Upper lobe of right lung (tissue), 1 donor: ENCODE measurements at regions not wholly inside any gene's neighbourhood (a gene's known extent, or its start where the extent isn't known, plus 50 kb on each side); places are given as distances from the start of the nearest gene placed in this dataset.

Experiments used
- ATAC-seq: fragments of 200-7000 bp; cut with Tn5 transposase; one replicate; pipeline ENCODE4 v1.9.1; 2020; ENCODE audit warnings: mild to moderate bottlenecking, moderate library complexity
- DNase-seq: peaks from one replicate; pipeline ENCODE4 v3.0.0-alpha.2; 2020
- H3K27ac ChIP-seq: fragments of 200-600 bp; one replicate; pipeline ENCODE4 v1.8.0; 2022
- H3K27me3 ChIP-seq: fragments of 200-600 bp; one replicate; pipeline ENCODE4 v1.8.0; 2022; ENCODE audit warnings: mild to moderate bottlenecking
- H3K36me3 ChIP-seq: fragments of 200-600 bp; one replicate; pipeline ENCODE4 v1.8.0; 2022
- H3K4me1 ChIP-seq: fragments of 200-600 bp; one replicate; pipeline ENCODE4 v1.8.0; 2022
- H3K4me3 ChIP-seq: fragments of 200-600 bp; one replicate; pipeline ENCODE4 v1.8.0; 2022; ENCODE audit warnings: mild to moderate bottlenecking
- H3K9me3 ChIP-seq: fragments of 200-600 bp; one replicate; pipeline ENCODE4 v1.8.0; 2022
- intact Hi-C: fragments of 100-400 bp; cut with DNase I; formaldehyde crosslinking; loops from one replicate; pipeline ENCODE4 v1.11.0; 2022
- TF ChIP-seq, protein P1 (sequence below): fragments of 200-600 bp; IDR thresholded peaks from one replicate; pipeline ENCODE4 v1.8.0; 2022; ENCODE audit warnings: antibody characterized with exemption
- donor health status: DM: no; HTN: yes; CAD: no; lungs with severe emphysema.

DNA sequence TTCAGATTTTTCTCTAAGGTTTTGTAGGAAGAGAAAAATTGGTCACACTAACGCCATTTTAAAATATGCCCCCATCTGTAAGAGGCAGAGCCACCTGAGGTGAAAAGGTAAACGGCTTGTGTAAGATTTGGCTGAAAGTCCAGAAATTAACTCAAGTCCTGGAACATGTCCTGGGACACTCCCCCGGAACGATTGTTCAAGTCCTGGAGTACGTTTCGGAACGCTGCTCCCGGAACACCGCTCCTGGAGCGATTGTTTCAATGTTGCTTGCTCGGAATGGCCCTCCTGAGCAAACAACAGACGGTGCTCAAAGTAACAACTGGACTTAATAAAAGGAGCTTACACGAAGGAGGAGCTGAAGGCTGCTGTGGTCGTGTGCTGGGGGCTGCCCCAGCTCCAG, 796.5 kb upstream of the SLIT2 start:
- H3K27ac ChIP-seq: no peak overlapping the region
- intact Hi-C loops: no loop called here
- ATAC-seq (no peak), DNase-seq (no peak)
- TF ChIP-seq, protein P1, sequence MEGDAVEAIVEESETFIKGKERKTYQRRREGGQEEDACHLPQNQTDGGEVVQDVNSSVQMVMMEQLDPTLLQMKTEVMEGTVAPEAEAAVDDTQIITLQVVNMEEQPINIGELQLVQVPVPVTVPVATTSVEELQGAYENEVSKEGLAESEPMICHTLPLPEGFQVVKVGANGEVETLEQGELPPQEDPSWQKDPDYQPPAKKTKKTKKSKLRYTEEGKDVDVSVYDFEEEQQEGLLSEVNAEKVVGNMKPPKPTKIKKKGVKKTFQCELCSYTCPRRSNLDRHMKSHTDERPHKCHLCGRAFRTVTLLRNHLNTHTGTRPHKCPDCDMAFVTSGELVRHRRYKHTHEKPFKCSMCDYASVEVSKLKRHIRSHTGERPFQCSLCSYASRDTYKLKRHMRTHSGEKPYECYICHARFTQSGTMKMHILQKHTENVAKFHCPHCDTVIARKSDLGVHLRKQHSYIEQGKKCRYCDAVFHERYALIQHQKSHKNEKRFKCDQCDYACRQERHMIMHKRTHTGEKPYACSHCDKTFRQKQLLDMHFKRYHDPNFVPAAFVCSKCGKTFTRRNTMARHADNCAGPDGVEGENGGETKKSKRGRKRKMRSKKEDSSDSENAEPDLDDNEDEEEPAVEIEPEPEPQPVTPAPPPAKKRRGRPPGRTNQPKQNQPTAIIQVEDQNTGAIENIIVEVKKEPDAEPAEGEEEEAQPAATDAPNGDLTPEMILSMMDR: no peak
- H3K4me1 ChIP-seq: no peaks in the 10 kb centered on the region
- no peaks in the 10 kb centered on the region for H3K9me3 ChIP-seq
- H3K27me3 ChIP-seq: no peaks in the 10 kb centered on the region
- H3K4me3 ChIP-seq: no peak overlapping the region
- H3K36me3 ChIP-seq: no peaks in the 10 kb centered on the region

DNA sequence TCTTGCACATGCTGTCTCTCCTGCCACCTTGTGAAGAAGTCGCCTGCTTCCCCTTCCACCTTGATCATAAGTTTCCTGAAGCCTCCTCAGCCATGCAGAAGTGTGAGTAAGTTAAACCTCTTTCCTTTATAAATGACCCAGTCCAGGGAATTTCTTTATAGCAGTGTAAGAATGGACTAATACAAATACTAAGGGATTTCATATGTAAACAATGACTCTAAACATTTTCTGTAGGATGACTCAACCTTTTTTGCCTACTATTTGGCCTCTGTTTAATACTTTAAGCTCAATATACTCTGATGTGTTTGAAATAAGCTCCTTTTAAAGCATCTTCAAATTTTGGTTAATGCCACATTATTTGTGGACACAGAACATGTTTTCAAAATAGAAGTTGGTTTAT, 813.5 kb upstream of the SLIT2 start:
- H3K4me3 ChIP-seq: no peak overlapping the region
- ATAC-seq: no peak
- no peaks in the 10 kb centered on the region for H3K36me3 ChIP-seq
- intact Hi-C loops: no loop called here
- TF ChIP-seq, protein P1: no peak
- H3K27me3 ChIP-seq: no peaks in the 10 kb centered on the region
- no peak for DNase-seq
- H3K27ac ChIP-seq: no peak overlapping the region
- no peaks in the 10 kb centered on the region for H3K9me3 ChIP-seq
- H3K4me1 ChIP-seq: no peaks in the 10 kb centered on the region

DNA sequence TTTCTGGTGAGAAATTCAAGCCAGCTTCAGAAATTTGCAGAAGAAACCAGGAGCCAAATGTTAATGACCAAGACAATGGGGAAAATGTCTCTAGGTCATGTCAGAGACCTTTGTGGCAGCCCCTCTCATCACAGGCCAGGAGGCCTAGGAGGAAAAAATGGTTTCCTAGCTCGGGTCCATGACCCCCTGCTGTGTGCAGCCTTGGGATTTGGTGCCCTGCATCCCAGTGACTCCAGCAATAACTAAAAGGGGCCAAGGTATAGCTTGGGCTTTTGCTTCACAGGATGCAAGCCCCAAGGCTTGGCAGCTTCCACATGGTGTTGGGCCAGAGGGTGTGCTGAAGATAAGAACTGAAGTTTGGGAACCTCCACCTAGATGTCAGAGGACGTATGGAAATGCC, 814.7 kb upstream of the SLIT2 start:
- no peaks in the 10 kb centered on the region for H3K36me3 ChIP-seq
- no peak overlapping the region for H3K27ac ChIP-seq
- TF ChIP-seq, protein P1: no peak

DNA sequence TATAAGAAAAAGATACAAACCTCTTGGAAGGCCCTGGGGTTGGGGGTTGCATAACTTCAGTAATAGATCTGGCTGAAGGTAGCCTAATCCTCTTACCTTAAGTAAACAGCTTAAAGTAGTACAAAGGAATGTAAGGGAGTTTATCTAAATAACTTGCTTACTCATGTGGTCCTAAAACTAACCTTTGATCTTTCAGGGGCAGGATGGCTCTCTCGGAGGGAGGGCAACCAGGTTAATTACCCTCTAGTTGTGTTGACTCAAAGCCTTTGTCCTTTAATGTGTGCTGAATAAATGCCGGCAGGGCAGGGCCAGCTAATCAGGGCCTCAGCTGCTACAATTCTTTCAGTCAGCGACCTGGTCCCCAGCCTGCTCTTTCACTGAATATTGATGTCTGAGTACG, 822.0 kb upstream of the SLIT2 start:
- DNase-seq: no peak
- Histone ChIP-seq H3K9me3 (no peaks in the 10 kb centered on the region), H3K4me1 (no peaks in the 10 kb centered on the region), H3K27me3 (no peaks in the 10 kb centered on the region), H3K36me3 (no peaks in the 10 kb centered on the region), H3K27ac (no peak overlapping the region), H3K4me3 (no peak overlapping the region)
- intact Hi-C loops: no loop called here
- ATAC-seq: no peak
- TF ChIP-seq, protein P1: no peak

More for the DNA sequence above, 814.7 kb upstream of the SLIT2 start:
- no peaks in the 10 kb centered on the region for H3K27me3 ChIP-seq
- H3K9me3 ChIP-seq: no peaks in the 10 kb centered on the region
- no peak for ATAC-seq
- DNase-seq: no peak
- H3K4me3 ChIP-seq: no peak overlapping the region
- H3K4me1 ChIP-seq: no peaks in the 10 kb centered on the region
- intact Hi-C loops: no loop called here

DNA sequence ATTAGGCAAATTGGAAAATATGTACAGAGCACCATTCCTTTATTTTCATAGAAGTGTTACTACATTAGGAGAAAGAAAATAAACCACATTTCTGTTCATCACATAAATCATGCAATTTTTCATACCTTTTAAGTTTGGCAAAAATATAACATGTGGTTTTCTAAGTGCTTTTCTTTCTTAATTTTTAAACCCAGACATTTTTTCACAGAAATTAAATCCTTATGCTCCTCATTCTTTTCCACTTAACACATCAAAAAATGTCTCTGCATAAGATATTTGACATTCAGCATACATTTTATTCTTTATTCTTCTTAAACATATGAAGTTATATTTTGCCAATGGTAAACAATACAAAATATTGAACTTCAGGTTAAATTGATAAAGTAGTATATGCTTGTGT, 826.6 kb upstream of the SLIT2 start:
- ATAC-seq: no peak

DNA sequence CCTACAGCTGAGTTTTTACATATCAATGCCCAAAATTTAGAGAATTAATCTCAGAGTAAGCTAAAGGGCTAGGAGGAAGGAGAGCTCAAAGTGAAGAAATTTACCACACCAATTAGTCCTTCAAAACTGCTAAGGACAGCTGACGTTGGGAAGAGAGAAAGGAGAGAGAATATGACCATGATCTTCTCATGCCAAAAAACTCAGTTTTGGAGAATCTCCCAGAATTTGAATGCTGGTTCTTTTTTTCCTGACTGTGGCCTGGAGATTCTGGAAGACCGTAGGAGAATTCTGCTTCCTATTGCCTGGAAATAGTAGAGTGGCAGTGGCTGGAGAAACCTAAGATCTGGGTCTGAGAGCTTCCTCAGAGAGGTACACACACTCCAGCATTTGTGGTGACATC, 834.4 kb upstream of the SLIT2 start:
- no peaks in the 10 kb centered on the region for H3K9me3 ChIP-seq
- no peak overlapping the region for H3K27ac ChIP-seq
- H3K4me3 ChIP-seq: no peak overlapping the region
- intact Hi-C loops: no loop called here
- TF ChIP-seq, protein P1: no peak
- DNase-seq: no peak
- no peaks in the 10 kb centered on the region for H3K27me3 ChIP-seq
- ATAC-seq: no peak
- H3K36me3 ChIP-seq: no peaks in the 10 kb centered on the region
- no peaks in the 10 kb centered on the region for H3K4me1 ChIP-seq

More for the DNA sequence above, 826.6 kb upstream of the SLIT2 start:
- TF ChIP-seq, protein P1: no peak
- no peaks in the 10 kb centered on the region for H3K36me3 ChIP-seq
- H3K27ac ChIP-seq: no peak overlapping the region
- no peaks in the 10 kb centered on the region for H3K27me3 ChIP-seq
- DNase-seq: no peak
- no peaks in the 10 kb centered on the region for H3K9me3 ChIP-seq
- no peaks in the 10 kb centered on the region for H3K4me1 ChIP-seq
- intact Hi-C loops: no loop called here
- no peak overlapping the region for H3K4me3 ChIP-seq
